ENCODE measurements at regions not wholly inside any gene's neighbourhood (a gene's known extent, or its start where the extent isn't known, plus 50 kb on each side); places are given as distances from the start of the nearest gene placed in this dataset.

DNA sequence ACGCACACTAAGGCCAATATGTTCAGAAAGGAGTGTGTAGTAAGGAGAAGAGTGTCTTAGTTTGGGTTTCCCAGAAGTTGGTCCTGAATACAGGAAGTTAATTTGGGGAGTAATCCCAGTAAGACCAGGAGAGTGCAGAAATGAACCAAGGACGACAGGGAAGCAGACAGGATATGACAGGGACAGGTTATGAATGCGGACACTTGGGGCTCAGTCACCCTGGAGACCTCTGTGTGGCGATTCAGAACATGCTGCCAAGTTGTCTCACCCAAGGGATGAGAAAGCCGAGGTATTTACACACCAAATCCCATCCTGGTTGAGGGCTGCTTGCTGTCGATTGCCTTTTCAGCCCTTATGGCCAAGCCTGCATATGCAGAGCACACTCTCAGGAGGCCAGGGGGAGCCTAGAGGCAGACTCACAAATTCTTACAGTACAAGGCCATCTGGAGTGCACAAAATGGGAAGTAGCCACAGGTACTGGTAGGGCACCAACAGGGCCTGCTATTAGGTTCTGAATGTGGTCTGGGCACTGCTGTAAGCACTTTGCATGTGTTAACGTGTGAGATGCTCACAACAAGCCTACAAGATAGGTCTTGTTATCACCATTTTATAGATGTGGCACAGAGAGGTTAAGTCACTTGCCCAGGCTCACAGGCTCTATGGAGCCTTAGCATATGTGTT is 233.1 kb upstream of the ANKRD55 start:
- H3K4me1 ChIP-seq (ENCODE audit: control insufficient read depth, extremely low read depth, insufficient read depth, low read length), result peaks cover 2% of the 10 kb centered on the region
- no peak overlapping the region for H2AFZ ChIP-seq (ENCODE audit: low read length)
- H3K79me2 ChIP-seq (ENCODE audit: control insufficient read depth, insufficient read depth, low read length), result no peaks in the 10 kb centered on the region
- DNase-seq (ENCODE audit: low read depth in 2 of 2), result no peak
- no peak overlapping the region for H3K4me2 ChIP-seq (ENCODE audit: extremely low read depth, insufficient read depth, low read length)
- no peaks in the 10 kb centered on the region for H3K36me3 ChIP-seq (ENCODE audit: control insufficient read depth, insufficient read depth, low read length)
- no peaks in the 10 kb centered on the region for H3K9me3 ChIP-seq (ENCODE audit: control insufficient read depth, insufficient read depth, low read depth, low read length)
- TF ChIP-seq CTCF (conservative IDR thresholded peaks at IDR 0.05 in 1 of 2, IDR thresholded peaks at IDR 0.05 in 1 of 2; ENCODE audit: low read depth in 1 of 2, low read length in 2 of 2), result no peak
- no peak for TF ChIP-seq EZH2 (IDR thresholded peaks at IDR 0.05; ENCODE audit: low read length, missing control alignments)
- peaks cover 5% of the 10 kb centered on the region for H3K27me3 ChIP-seq (ENCODE audit: control insufficient read depth, insufficient read depth, low read length)
- H3K27ac ChIP-seq (ENCODE audit: insufficient read depth, low read length), result no peak overlapping the region
- no peaks in the 10 kb centered on the region for H4K20me1 ChIP-seq (ENCODE audit: control insufficient read depth, extremely low read depth, insufficient read depth, low read length)
- no peak overlapping the region for H3K4me3 ChIP-seq (replicated peaks in 1 of 4; ENCODE audit: control extremely low read depth in 1 of 4, insufficient read depth in 1 of 4, low read depth in 3 of 4, low read length in 4 of 4)
- H3K9ac ChIP-seq (ENCODE audit: insufficient read depth, low read length), result no peak overlapping the region

DNA sequence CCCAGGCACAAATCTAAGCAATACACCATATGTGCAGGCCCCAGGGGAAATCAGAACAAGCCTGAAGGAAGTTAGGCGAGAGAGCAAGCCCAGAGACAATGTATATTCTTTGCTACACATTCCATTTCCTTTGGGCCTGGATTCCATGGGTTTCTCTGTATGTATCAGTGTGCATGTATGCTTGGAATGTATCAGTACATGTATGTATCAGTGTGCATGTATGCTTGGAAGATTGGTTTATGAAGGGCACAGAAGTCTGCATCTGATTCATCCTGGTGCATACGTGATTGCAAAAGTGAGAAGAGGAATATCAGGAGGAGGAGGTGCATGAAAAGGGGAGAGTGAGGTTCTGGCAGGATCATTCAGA is 232.6 kb upstream of the ANKRD55 start:
- Histone ChIP-seq H3K4me1 (ENCODE audit: control insufficient read depth, extremely low read depth, insufficient read depth, low read length) (peaks cover 2% of the 10 kb centered on the region), H3K9me3 (ENCODE audit: control insufficient read depth, insufficient read depth, low read depth, low read length) (no peaks in the 10 kb centered on the region), H3K9ac (ENCODE audit: insufficient read depth, low read length) (no peak overlapping the region), H3K27me3 (ENCODE audit: control insufficient read depth, insufficient read depth, low read length) (peaks cover 5% of the 10 kb centered on the region), H3K36me3 (ENCODE audit: control insufficient read depth, insufficient read depth, low read length) (no peaks in the 10 kb centered on the region), H4K20me1 (ENCODE audit: control insufficient read depth, extremely low read depth, insufficient read depth, low read length) (no peaks in the 10 kb centered on the region), H3K27ac (ENCODE audit: insufficient read depth, low read length) (no peak overlapping the region), H2AFZ (ENCODE audit: low read length) (no peak overlapping the region), H3K79me2 (ENCODE audit: control insufficient read depth, insufficient read depth, low read length) (no peaks in the 10 kb centered on the region), H3K4me3 (replicated peaks in 1 of 4; ENCODE audit: control extremely low read depth in 1 of 4, insufficient read depth in 1 of 4, low read depth in 3 of 4, low read length in 4 of 4) (no peak overlapping the region), H3K4me2 (ENCODE audit: extremely low read depth, insufficient read depth, low read length) (no peak overlapping the region)
- TF ChIP-seq EZH2 (IDR thresholded peaks at IDR 0.05; ENCODE audit: low read length, missing control alignments), result no peak
- no peak for TF ChIP-seq CTCF (conservative IDR thresholded peaks at IDR 0.05 in 1 of 2, IDR thresholded peaks at IDR 0.05 in 1 of 2; ENCODE audit: low read depth in 1 of 2, low read length in 2 of 2)
- DNase-seq (ENCODE audit: low read depth in 2 of 2), result no peak

- H4K20me1 ChIP-seq (ENCODE audit: control insufficient read depth, extremely low read depth, insufficient read depth, low read length), result no peaks in the 10 kb centered on the region
- H3K79me2 ChIP-seq (ENCODE audit: control insufficient read depth, insufficient read depth, low read length), result no peaks in the 10 kb centered on the region
- H3K36me3 ChIP-seq (ENCODE audit: control insufficient read depth, insufficient read depth, low read length), result no peaks in the 10 kb centered on the region
- TF ChIP-seq EZH2 (IDR thresholded peaks at IDR 0.05; ENCODE audit: low read length, missing control alignments), result no peak
- no peak for TF ChIP-seq CTCF (conservative IDR thresholded peaks at IDR 0.05 in 1 of 2, IDR thresholded peaks at IDR 0.05 in 1 of 2; ENCODE audit: low read depth in 1 of 2, low read length in 2 of 2)
- no peak overlapping the region for H3K9ac ChIP-seq (ENCODE audit: insufficient read depth, low read length)
- no peak for DNase-seq (ENCODE audit: low read depth in 2 of 2)
- H3K4me3 ChIP-seq (replicated peaks in 1 of 4; ENCODE audit: control extremely low read depth in 1 of 4, insufficient read depth in 1 of 4, low read depth in 3 of 4, low read length in 4 of 4), result no peak overlapping the region
- peaks cover 2% of the 10 kb centered on the region for H3K4me1 ChIP-seq (ENCODE audit: control insufficient read depth, extremely low read depth, insufficient read depth, low read length)
- H3K9me3 ChIP-seq (ENCODE audit: control insufficient read depth, insufficient read depth, low read depth, low read length), result no peaks in the 10 kb centered on the region
- peaks cover 2% of the 10 kb centered on the region for H3K27me3 ChIP-seq (ENCODE audit: control insufficient read depth, insufficient read depth, low read length)
- peak overlapping the region; percentile 11 for H2AFZ ChIP-seq (ENCODE audit: low read length)
- H3K27ac ChIP-seq (ENCODE audit: insufficient read depth, low read length), result no peak overlapping the region
- no peak overlapping the region for H3K4me2 ChIP-seq (ENCODE audit: extremely low read depth, insufficient read depth, low read length)
Measured at GRCh38 chr5:56464935-56465768, 232.0 kb upstream of the ANKRD55 start.

All from fibroblast of lung (primary cell).